ENCODE measurements at regions not wholly inside any gene's neighbourhood (a gene's known extent, or its start where the extent isn't known, plus 50 kb on each side); places are given as distances from the start of the nearest gene placed in this dataset.

GRCh38 chr4:17132226-17132625, 233.8 kb upstream of the LDB2 start:
- no peak overlapping the region for H3K4me3 ChIP-seq
- peaks cover under 1% of the 10 kb centered on the region for H3K4me1 ChIP-seq
- no peaks in the 10 kb centered on the region for H3K9me3 ChIP-seq (ENCODE audit: low read depth)
- TF ChIP-seq CTCF (IDR thresholded peaks at IDR 0.05) = no peak
- TF ChIP-seq EZH2phosphoT487 (IDR thresholded peaks at IDR 0.05) = no peak
- no peak for TF ChIP-seq EZH2 (IDR thresholded peaks at IDR 0.05)
- H3K4me3 Mint-ChIP-seq = no peak overlapping the region
- H3K36me3 ChIP-seq = no peaks in the 10 kb centered on the region
- no peaks in the 10 kb centered on the region for H3K79me2 ChIP-seq (ENCODE audit: low read depth)
- H3K27me3 Mint-ChIP-seq (ENCODE audit: insufficient read depth, low read depth) = no peaks in the 10 kb centered on the region
- no peaks in the 10 kb centered on the region for H3F3A ChIP-seq (ENCODE audit: low read depth)
- DNase-seq (ENCODE audit: low spot score) = no peak
- H3K36me3 Mint-ChIP-seq = no peaks in the 10 kb centered on the region
- no peak overlapping the region for H3K27ac ChIP-seq
- peaks cover 3% of the 10 kb centered on the region for H3K9me3 Mint-ChIP-seq
- no peak overlapping the region for H3K4me2 ChIP-seq
- no peaks in the 10 kb centered on the region for H3K27me3 ChIP-seq
- no peak overlapping the region for H3K27ac Mint-ChIP-seq
- H3K9ac ChIP-seq = no peak overlapping the region
- no peaks in the 10 kb centered on the region for H4K20me1 ChIP-seq (ENCODE audit: low read depth)
- H2AFZ ChIP-seq (replicated peaks) = no peak overlapping the region
- H3K4me1 Mint-ChIP-seq = peaks cover 17% of the 10 kb centered on the region

- no peak overlapping the region for H2AFZ ChIP-seq (replicated peaks)
- no peak overlapping the region for H3K4me3 Mint-ChIP-seq
- DNase-seq (ENCODE audit: low spot score) = no peak
- H4K20me1 ChIP-seq (ENCODE audit: low read depth) = no peaks in the 10 kb centered on the region
- no peak overlapping the region for H3K27ac Mint-ChIP-seq
- H3K9me3 ChIP-seq (ENCODE audit: low read depth) = no peaks in the 10 kb centered on the region
- H3K9ac ChIP-seq = no peak overlapping the region
- H3K9me3 Mint-ChIP-seq = no peaks in the 10 kb centered on the region
- H3K36me3 Mint-ChIP-seq = no peaks in the 10 kb centered on the region
- TF ChIP-seq CTCF (IDR thresholded peaks at IDR 0.05) (no peak), EZH2 (IDR thresholded peaks at IDR 0.05) (no peak), EZH2phosphoT487 (IDR thresholded peaks at IDR 0.05) (no peak)
- H3K27me3 Mint-ChIP-seq (ENCODE audit: insufficient read depth, low read depth) = no peaks in the 10 kb centered on the region
- no peak overlapping the region for H3K27ac ChIP-seq
- no peak overlapping the region for H3K4me3 ChIP-seq
- no peaks in the 10 kb centered on the region for H3K36me3 ChIP-seq
- no peaks in the 10 kb centered on the region for H3K4me1 Mint-ChIP-seq
- H3K27me3 ChIP-seq = no peaks in the 10 kb centered on the region
- H3K79me2 ChIP-seq (ENCODE audit: low read depth) = no peaks in the 10 kb centered on the region
- H3K4me2 ChIP-seq = no peak overlapping the region
- H3F3A ChIP-seq (ENCODE audit: low read depth) = peaks cover 9% of the 10 kb centered on the region
- H3K4me1 ChIP-seq = peaks cover 12% of the 10 kb centered on the region
Observed at GRCh38 chr4:17128268-17128667, 229.8 kb upstream of the LDB2 start.

- no peak overlapping the region for H3K4me3 Mint-ChIP-seq
- H2AFZ ChIP-seq (replicated peaks) = no peak overlapping the region
Observed at GRCh38 chr4:17126321-17126966, 228.0 kb upstream of the LDB2 start.

More at GRCh38 chr4:17126321-17126966, 228.0 kb upstream of the LDB2 start:
- Histone ChIP-seq H3K4me3 (no peak overlapping the region), H3K4me1 (peaks cover 12% of the 10 kb centered on the region), H4K20me1 (ENCODE audit: low read depth) (no peaks in the 10 kb centered on the region), H3K36me3 (no peaks in the 10 kb centered on the region), H3K27me3 (no peaks in the 10 kb centered on the region), H3K4me2 (no peak overlapping the region), H3K9me3 (ENCODE audit: low read depth) (no peaks in the 10 kb centered on the region), H3F3A (ENCODE audit: low read depth) (peaks cover 9% of the 10 kb centered on the region), H3K79me2 (ENCODE audit: low read depth) (no peaks in the 10 kb centered on the region), H3K9ac (no peak overlapping the region), H3K27ac (no peak overlapping the region)
- Mint-ChIP-seq H3K4me1 (no peaks in the 10 kb centered on the region), H3K27me3 (ENCODE audit: insufficient read depth, low read depth) (no peaks in the 10 kb centered on the region), H3K27ac (no peak overlapping the region), H3K36me3 (no peaks in the 10 kb centered on the region), H3K9me3 (no peaks in the 10 kb centered on the region)
- peak; percentile 8 for DNase-seq (ENCODE audit: low spot score)
- TF ChIP-seq EZH2phosphoT487 (IDR thresholded peaks at IDR 0.05) (no peak), CTCF (IDR thresholded peaks at IDR 0.05) (no peak), EZH2 (IDR thresholded peaks at IDR 0.05) (no peak)

Measured in neural progenitor cell (in vitro differentiated cells).